HFF-Myc (cell line): ENCODE measurements at regions not wholly inside any gene's neighbourhood (a gene's known extent, or its start where the extent isn't known, plus 50 kb on each side); places are given as distances from the start of the nearest gene placed in this dataset.

Source experiments
- DNase-seq: peaks from one replicate; pipeline ENCODE4 v3.0.0-alpha.2; 2011; ENCODE audit warnings: low read depth; ENCODE audit errors: extremely low read depth
- H3K4me3 ChIP-seq: replicated peaks from 2 replicates; pipeline ENCODE4 v1.5.1; 2011; ENCODE audit warnings: low read depth, mild to moderate bottlenecking, control low read depth, low read length
- CTCF ChIP-seq: IDR thresholded peaks from 2 replicates; pipeline ENCODE4 v1.5.1; 2012; ENCODE audit warnings: mild to moderate bottlenecking, low read depth, low read length, control low read depth; ENCODE audit errors: missing control alignments

GRCh38 chr2:122929347-122929746, 1095.7 kb upstream of the CNTNAP5 start:
- no peak overlapping the region for H3K4me3 ChIP-seq
- DNase-seq: no peak
- TF ChIP-seq CTCF: no peak

GRCh38 chr2:122935506-122935905, 1089.6 kb upstream of the CNTNAP5 start:
- no peak for DNase-seq
- no peak overlapping the region for H3K4me3 ChIP-seq
- TF ChIP-seq CTCF: no peak

GRCh38 chr2:122939796-122940195, 1085.3 kb upstream of the CNTNAP5 start:
- TF ChIP-seq CTCF: no peak
- no peak for DNase-seq
- no peak overlapping the region for H3K4me3 ChIP-seq

- no peak for DNase-seq
- H3K4me3 ChIP-seq: no peak overlapping the region
- TF ChIP-seq CTCF: no peak
These were observed 1075.6 kb upstream of the CNTNAP5 start for GRCh38 chr2:122949523-122949922.

- no peak overlapping the region for H3K4me3 ChIP-seq
- DNase-seq: no peak
- no peak for TF ChIP-seq CTCF
These were observed 1069.3 kb upstream of the CNTNAP5 start for GRCh38 chr2:122955776-122956175.

- no peak for TF ChIP-seq CTCF
- no peak for DNase-seq
- H3K4me3 ChIP-seq: no peak overlapping the region
These were observed 1064.1 kb upstream of the CNTNAP5 start for GRCh38 chr2:122960759-122961641.
